Endothelial cell of umbilical vein (primary cell): ENCODE measurements at regions not wholly inside any gene's neighbourhood (a gene's known extent, or its start where the extent isn't known, plus 50 kb on each side); places are given as distances from the start of the nearest gene placed in this dataset.

ENCODE experiments used
- BruUV-seq: library from RNA; stranded (reverse); fragments of 400-500 nt; replicated peaks from 2 replicates; lab custom pipeline; 2021; lab: Mats Ljungman, UMichigan
- CTCF ChIA-PET: fragments of 300-600, 350-600 bp; sonication (Branson Sonifier 250); formaldehyde crosslinking; loops from one replicate; lab custom pipeline; 2021; ENCODE audit warnings: antibody characterized with exemption, inconsistent platforms; lab: Charles Lee
- POLR2A ChIA-PET: fragments of 300-600, 350-600 bp; sonication (Branson Sonifier 250); formaldehyde crosslinking; loops from one replicate; lab custom pipeline; 2021; ENCODE audit warnings: antibody characterized with exemption, inconsistent platforms; lab: Charles Lee
- DNase-seq: peaks from one replicate; pipeline ENCODE4 v3.0.0-alpha.2; 2011; ENCODE audit warnings: low read depth, low spot score
- FAIRE-seq: peaks from 2 replicates; lab custom pipeline; 2011; peaks lifted over from hg19 to GRCh38; lab: Jason Lieb, UNC
- H2AFZ ChIP-seq: 2 replicates; pipeline ENCODE4 v1.6.0; 2012; ENCODE audit warnings: low read depth, low read length, control low read depth, inconsistent platforms
- H3K27ac ChIP-seq: 2 replicates; pipeline ENCODE4 v1.5.1; 2011; ENCODE audit warnings: low read depth, mild to moderate bottlenecking, control low read depth, low read length, moderate library complexity; ENCODE audit not compliant: insufficient read depth
- H3K27me3 ChIP-seq, 2 experiments: 2 replicates each; pipeline versions ENCODE4 v1.6.0 to v1.6.1; 2011; ENCODE audit warnings: low read length in 2 of 2, mixed read lengths in 1 of 2; ENCODE audit not compliant: control insufficient read depth in 2 of 2, insufficient read depth in 2 of 2
- H3K36me3 ChIP-seq, 2 experiments: 2 replicates in 1 of 2; 3 replicates in 1 of 2; pipeline ENCODE4 v1.5.1; 2011; ENCODE audit warnings: low read length in 2 of 2, mild to moderate bottlenecking in 1 of 2, moderate library complexity in 1 of 2; ENCODE audit not compliant: control insufficient read depth in 2 of 2, insufficient read depth in 2 of 2; ENCODE audit errors: extremely low read depth in 1 of 2
- H3K4me1 ChIP-seq: 3 replicates; pipeline ENCODE4 v1.5.1; 2011; ENCODE audit warnings: mild to moderate bottlenecking, low read length; ENCODE audit not compliant: control insufficient read depth, insufficient read depth; ENCODE audit errors: extremely low read depth
- H3K4me2 ChIP-seq: 2 replicates; pipeline ENCODE4 v1.6.1; 2011; ENCODE audit warnings: low read length, control low read depth, mixed read lengths; ENCODE audit not compliant: insufficient read depth
- H3K4me3 ChIP-seq, 3 experiments: fragments of 200-600 bp in 1 of 3; sonication (generic), shearing (Covaris generic) in 1 of 3; replicated peaks in 1 of 3; 2 replicates each; pipeline ENCODE4 v1.5.1; 2011 to 2016; ENCODE audit warnings: control low read depth in 3 of 3, low read length in 3 of 3, mild to moderate bottlenecking in 2 of 3, inconsistent platforms in 1 of 3, low read depth in 1 of 3, moderate library complexity in 1 of 3; ENCODE audit not compliant: insufficient read depth in 1 of 3
- H3K79me2 ChIP-seq: 2 replicates; pipeline ENCODE4 v1.6.0; 2012; ENCODE audit warnings: low read length, inconsistent platforms; ENCODE audit not compliant: control insufficient read depth, insufficient read depth
- H3K9ac ChIP-seq: replicated peaks from 2 replicates; pipeline ENCODE3; 2011; ENCODE audit warnings: low read length, control low read depth; ENCODE audit not compliant: insufficient read depth; ENCODE audit errors: extremely low read depth
- H3K9me1 ChIP-seq: replicated peaks from 3 replicates; pipeline ENCODE4 v1.6.0; 2011; ENCODE audit warnings: mild to moderate bottlenecking, low read length; ENCODE audit not compliant: control insufficient read depth, insufficient read depth; ENCODE audit errors: extremely low read depth
- H3K9me3 ChIP-seq: replicated peaks from 2 replicates; pipeline ENCODE4 v1.5.1; 2012; ENCODE audit warnings: low read length, inconsistent platforms; ENCODE audit not compliant: control insufficient read depth, insufficient read depth
- H4K20me1 ChIP-seq: replicated peaks from 2 replicates; pipeline ENCODE3; 2011; ENCODE audit warnings: mild to moderate bottlenecking, low read length; ENCODE audit not compliant: control insufficient read depth, insufficient read depth; ENCODE audit errors: extremely low read depth
- CTCF ChIP-seq, 2 donors: IDR thresholded peaks; 1 replicate in 1 of 2; 2 replicates in 1 of 2; pipeline ENCODE4 v1.5.1; 2011; ENCODE audit warnings: low read length in 2 of 2, mild to moderate bottlenecking in 2 of 2, moderate library complexity in 2 of 2, control low read depth in 1 of 2, inconsistent platforms in 1 of 2, low read depth in 1 of 2; ENCODE audit not compliant: insufficient read depth in 1 of 2; ENCODE audit errors: extremely low read depth in 1 of 2
- EZH2 ChIP-seq: IDR thresholded peaks from 2 replicates; pipeline ENCODE4 v1.6.1; 2012; ENCODE audit warnings: borderline replicate concordance, low read depth, mild to moderate bottlenecking, moderate library complexity, low read length, inconsistent platforms; ENCODE audit not compliant: severe bottlenecking
- FOS ChIP-seq: IDR thresholded peaks from 2 replicates; pipeline ENCODE4 v1.6.1; 2011; ENCODE audit warnings: mild to moderate bottlenecking, low read length, moderate library complexity, borderline replicate concordance; ENCODE audit not compliant: insufficient read depth
- GATA2 ChIP-seq: IDR thresholded peaks from 2 replicates; pipeline ENCODE4 v1.7.0; 2011; ENCODE audit warnings: low read depth, mild to moderate bottlenecking, moderate library complexity, mixed read lengths, low read length; ENCODE audit not compliant: insufficient read length, insufficient read depth
- JUN ChIP-seq: IDR thresholded peaks from 2 replicates; pipeline ENCODE4 v1.6.1; 2011; ENCODE audit warnings: borderline replicate concordance, low read depth; ENCODE audit not compliant: insufficient read length, insufficient read depth
- MAX ChIP-seq: IDR thresholded peaks from 2 replicates; pipeline ENCODE4 v1.6.1; 2011; ENCODE audit not compliant: insufficient read depth, insufficient read length
- MYC ChIP-seq: IDR thresholded peaks from one replicate; pipeline ENCODE4 v1.6.1; 2011; ENCODE audit warnings: mild to moderate bottlenecking, low read depth, low read length
- POLR2A ChIP-seq: IDR thresholded peaks from 2 replicates; pipeline ENCODE4 v1.6.1; 2012; ENCODE audit warnings: low read depth, mild to moderate bottlenecking, control low read depth, low read length
- POLR2AphosphoS5 ChIP-seq: IDR thresholded peaks from 2 replicates; pipeline ENCODE4 v1.6.1; 2012; ENCODE audit warnings: low read depth, mild to moderate bottlenecking, control low read depth, low read length, moderate library complexity; ENCODE audit not compliant: insufficient read depth
- dilution Hi-C: fragments of 300-500 bp; cut with MboI; formaldehyde crosslinking; loops from one replicate; pipeline ENCODE4 v1.15.0; 2019; ENCODE audit warnings: low sequenced_read_pairs; ENCODE audit not compliant: extremely low pct_ligation_motif_present
- intact Hi-C: fragments of 100-400 bp; cut with micrococcal nuclease; formaldehyde crosslinking; loops from one replicate; pipeline ENCODE4 v1.10.0; 2022

GRCh38 chr6:2560140-2560818, 190.4 kb downstream of the MYLK4 start:
- CTCF ChIA-PET: interaction anchor here (1.1 kb wide), 1 partner anchor 13 kb away, joined by 3 read pairs; no protein-coding TSS in a partner anchor
- Histone ChIP-seq H3K9me3 (no peaks in the 10 kb centered on the region), H3K9ac (no peak overlapping the region), H3K36me3 (no peaks in the 10 kb centered on the region), H3K4me1 (peaks cover 4% of the 10 kb centered on the region), H4K20me1 (no peaks in the 10 kb centered on the region), H3K9me1 (no peaks in the 10 kb centered on the region), H2AFZ (peak overlapping the region; percentile 86), H3K4me3 (no peak overlapping the region), H3K4me2 (no peak overlapping the region), H3K27ac (no peak overlapping the region), H3K27me3 (no peaks in the 10 kb centered on the region), H3K79me2 (no peaks in the 10 kb centered on the region)
- TF ChIP-seq GATA2 (no peak), POLR2A (no peak), CTCF (IDR thresholded peaks at IDR 0.05; ENCODE audit: extremely low read depth in 1 of 2, insufficient read depth in 1 of 2, low read depth in 1 of 2, low read length in 2 of 2) (no peak), POLR2AphosphoS5 (no peak), EZH2 (no peak), FOS (no peak), MAX (no peak), MYC (no peak), JUN (no peak)
- BruUV-seq: no TSS peak
- FAIRE-seq: no peak
- intact Hi-C loops: no loop called here
- POLR2A ChIA-PET: no interaction called here
- dilution Hi-C loops: no loop called here
- no peak for DNase-seq
